Colonic mucosa (tissue), 4 donors: ENCODE measurements at regions not wholly inside any gene's neighbourhood (a gene's known extent, or its start where the extent isn't known, plus 50 kb on each side); places are given as distances from the start of the nearest gene placed in this dataset.

Experiments
- DNase-seq: peaks from one replicate; pipeline ENCODE4 v3.0.0-alpha.2; 2020
- H3K27ac ChIP-seq: fragments of 200-600 bp; one replicate; pipeline ENCODE4 v1.8.0; 2021
- H3K27me3 ChIP-seq: fragments of 200-600 bp; one replicate; pipeline ENCODE4 v1.8.0; 2021
- H3K36me3 ChIP-seq: fragments of 200-600 bp; one replicate; pipeline ENCODE4 v1.8.0; 2021
- H3K4me1 ChIP-seq: fragments of 200-600 bp; one replicate; pipeline ENCODE4 v1.8.0; 2021; ENCODE audit warnings: mild to moderate bottlenecking
- H3K4me3 ChIP-seq: fragments of 200-600 bp; one replicate; pipeline ENCODE4 v1.8.0; 2021
- H3K9ac ChIP-seq, 2 donors: one replicate each; pipeline ENCODE4 v1.7.0; 2013; ENCODE audit warnings: control low read depth in 2 of 2, low read depth in 2 of 2, low read length in 2 of 2
- H3K9me3 ChIP-seq: fragments of 200-600 bp; one replicate; pipeline ENCODE4 v1.8.0; 2021
- intact Hi-C: fragments of 100-400 bp; cut with DNase I; formaldehyde crosslinking; loops from one replicate; pipeline ENCODE4 v1.14.1; 2022
- TF ChIP-seq, protein P1 (sequence below): fragments of 200-600 bp; IDR thresholded peaks from one replicate; pipeline ENCODE4 v1.8.0; 2022; ENCODE audit warnings: antibody characterized with exemption, mild to moderate bottlenecking
- donor health status: healthy.
- donor health status: DM: no; HTN: no; CAD: no.
- donor health status: DM: no; HTN: no; CAD: no.

DNA sequence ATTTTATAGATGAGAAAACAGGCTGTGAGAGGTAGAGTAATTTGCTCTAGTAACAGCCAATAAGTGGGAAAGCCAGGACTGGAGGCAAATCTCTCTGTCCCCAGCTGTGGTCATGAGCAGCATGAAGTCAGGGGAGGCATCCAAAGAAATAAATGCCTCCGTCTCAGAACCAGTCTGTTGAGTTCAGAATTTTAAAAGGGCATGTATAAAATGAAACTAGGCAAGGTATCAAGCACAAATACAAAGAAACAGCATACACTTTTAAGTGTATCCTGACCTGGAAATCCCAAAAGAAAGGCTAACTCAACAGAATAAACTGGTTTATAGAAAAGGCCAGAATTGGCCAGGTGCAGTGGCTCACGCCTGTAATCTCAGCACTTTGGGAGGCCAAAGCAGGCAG is 120.0 kb upstream of the B3GALT2 start:
- H3K9ac ChIP-seq: no peak overlapping the region
- intact Hi-C loops: no loop called here
- H3K27ac ChIP-seq: no peak overlapping the region
- H3K36me3 ChIP-seq: no peaks in the 10 kb centered on the region
- no peaks in the 10 kb centered on the region for H3K27me3 ChIP-seq
- no peak for DNase-seq
- TF ChIP-seq, protein P1, sequence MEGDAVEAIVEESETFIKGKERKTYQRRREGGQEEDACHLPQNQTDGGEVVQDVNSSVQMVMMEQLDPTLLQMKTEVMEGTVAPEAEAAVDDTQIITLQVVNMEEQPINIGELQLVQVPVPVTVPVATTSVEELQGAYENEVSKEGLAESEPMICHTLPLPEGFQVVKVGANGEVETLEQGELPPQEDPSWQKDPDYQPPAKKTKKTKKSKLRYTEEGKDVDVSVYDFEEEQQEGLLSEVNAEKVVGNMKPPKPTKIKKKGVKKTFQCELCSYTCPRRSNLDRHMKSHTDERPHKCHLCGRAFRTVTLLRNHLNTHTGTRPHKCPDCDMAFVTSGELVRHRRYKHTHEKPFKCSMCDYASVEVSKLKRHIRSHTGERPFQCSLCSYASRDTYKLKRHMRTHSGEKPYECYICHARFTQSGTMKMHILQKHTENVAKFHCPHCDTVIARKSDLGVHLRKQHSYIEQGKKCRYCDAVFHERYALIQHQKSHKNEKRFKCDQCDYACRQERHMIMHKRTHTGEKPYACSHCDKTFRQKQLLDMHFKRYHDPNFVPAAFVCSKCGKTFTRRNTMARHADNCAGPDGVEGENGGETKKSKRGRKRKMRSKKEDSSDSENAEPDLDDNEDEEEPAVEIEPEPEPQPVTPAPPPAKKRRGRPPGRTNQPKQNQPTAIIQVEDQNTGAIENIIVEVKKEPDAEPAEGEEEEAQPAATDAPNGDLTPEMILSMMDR: no peak
- no peaks in the 10 kb centered on the region for H3K4me1 ChIP-seq
- H3K9me3 ChIP-seq: no peaks in the 10 kb centered on the region
- no peak overlapping the region for H3K4me3 ChIP-seq
